Activated CD4-positive, alpha-beta T cell treated with anti-CD3 and anti-CD28 coated beads for 4 hours (primary cell): ENCODE measurements at regions not wholly inside any gene's neighbourhood (a gene's known extent, or its start where the extent isn't known, plus 50 kb on each side); places are given as distances from the start of the nearest gene placed in this dataset.
"Not testable (repeated sequence)": the region's sequence is repeated elsewhere in the genome, so short reads cannot be mapped to it uniquely, and the experiment has no call there.

ENCODE experiments used
- DNase-seq, 2 donors: peaks; one replicate each; pipeline ENCODE4 v3.0.0-alpha.2; 2020

DNA sequence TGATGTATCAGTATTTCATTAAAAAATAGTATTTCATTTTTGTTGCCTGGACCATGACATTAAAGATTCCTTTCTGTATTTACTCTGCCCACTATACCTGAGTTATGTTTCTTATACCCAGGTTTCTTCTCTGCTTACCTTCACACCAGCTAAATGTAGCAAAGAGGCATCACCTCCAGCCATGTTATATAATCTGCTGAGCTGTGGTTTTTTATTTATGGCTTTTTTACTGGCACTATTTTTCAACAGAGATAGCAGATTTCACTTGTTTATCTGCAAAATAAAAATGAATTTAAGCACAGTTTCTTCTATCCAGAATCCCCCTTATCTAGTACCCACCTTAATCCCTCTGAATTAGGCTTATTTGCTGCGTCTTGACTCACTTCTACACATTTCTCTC is 979.0 kb upstream of the MAN1A1 start:
- DNase-seq: no peak

DNA sequence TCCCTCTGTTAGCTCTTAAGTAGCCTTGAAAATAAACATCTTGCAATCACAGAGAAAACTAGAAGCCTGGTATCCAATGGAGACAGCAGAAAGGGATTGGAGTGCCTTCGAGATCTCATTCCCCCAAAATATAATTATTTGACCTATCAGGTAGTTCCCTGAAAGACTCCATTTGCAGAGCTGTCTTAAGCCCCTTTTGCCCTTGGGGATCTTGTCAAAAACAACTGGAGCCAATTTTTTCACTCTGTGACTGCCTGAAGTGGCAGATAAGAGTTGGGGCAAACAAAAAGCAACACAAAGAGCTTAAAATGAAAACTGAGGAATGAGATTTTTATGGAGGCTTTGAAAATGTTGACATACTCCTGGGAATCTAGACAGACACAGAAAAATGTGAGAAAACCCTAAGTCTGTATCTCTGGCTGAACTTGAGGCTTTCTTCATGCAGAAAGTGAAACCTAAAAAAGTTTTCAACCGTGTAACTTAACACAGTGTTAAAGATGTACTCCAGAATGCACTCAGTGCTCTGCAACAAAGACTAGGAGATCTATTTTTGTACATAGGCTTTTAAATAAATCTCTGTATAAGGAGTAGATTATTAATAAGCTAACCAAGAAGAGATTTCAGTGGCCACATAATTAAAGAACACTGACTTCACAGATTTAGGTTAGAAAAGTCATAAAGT is 971.1 kb upstream of the MAN1A1 start:
- no peak for DNase-seq

DNA sequence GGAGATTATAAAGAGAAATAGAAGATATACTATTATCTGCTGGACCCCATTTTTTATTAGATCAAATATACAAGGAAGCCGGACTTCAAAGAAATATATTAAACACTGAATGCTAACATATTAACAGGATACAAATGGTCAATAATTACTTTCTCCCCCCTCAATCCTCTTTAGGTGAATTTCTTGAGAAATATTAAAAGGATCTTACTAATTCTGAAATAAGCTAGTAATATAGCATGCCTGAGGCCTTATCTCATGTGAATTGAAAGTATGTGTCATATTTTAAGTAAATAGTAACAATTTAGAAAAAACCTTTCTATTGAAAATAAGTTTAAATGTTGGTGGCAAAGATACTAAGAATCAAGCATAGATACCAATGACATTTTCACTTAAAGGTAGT is 954.7 kb upstream of the MAN1A1 start:
- no peak for DNase-seq

DNA sequence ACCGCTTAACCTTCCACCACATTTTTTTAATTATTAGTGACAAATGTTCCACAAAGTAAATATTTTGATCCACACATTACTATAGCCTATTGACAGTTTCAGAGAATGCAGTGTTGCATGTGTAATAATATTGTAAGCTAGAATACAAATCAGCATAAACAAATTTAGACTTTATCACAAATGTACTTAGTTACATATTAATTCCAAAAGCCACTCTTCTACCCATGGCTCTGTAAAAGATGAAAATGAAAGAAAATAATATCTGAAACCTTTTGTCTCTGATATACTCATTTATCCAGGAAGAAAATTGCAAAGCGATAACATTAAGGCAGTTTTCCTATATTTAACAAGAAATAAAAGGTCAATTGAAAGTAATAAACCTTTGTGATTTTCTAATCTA is 954.0 kb upstream of the MAN1A1 start:
- DNase-seq: no peak

DNA sequence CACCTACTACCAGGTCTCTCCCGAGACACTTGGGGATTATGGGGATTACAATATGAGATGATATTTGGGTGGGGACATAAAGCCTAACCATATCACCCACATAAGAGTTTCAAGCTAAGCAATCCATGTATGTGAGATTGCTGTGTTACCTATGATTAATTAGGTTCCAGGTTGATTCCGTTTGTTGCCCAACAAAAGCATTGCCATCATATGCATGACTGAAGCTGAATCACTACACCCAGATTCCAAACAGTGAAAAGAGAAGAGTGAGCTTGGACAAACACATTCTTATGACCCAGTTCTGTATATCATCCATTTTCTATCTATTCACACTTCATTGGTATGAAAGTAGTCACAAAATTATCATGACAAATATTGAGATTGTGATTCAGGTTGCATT is 952.5 kb upstream of the MAN1A1 start:
- no peak for DNase-seq

DNA sequence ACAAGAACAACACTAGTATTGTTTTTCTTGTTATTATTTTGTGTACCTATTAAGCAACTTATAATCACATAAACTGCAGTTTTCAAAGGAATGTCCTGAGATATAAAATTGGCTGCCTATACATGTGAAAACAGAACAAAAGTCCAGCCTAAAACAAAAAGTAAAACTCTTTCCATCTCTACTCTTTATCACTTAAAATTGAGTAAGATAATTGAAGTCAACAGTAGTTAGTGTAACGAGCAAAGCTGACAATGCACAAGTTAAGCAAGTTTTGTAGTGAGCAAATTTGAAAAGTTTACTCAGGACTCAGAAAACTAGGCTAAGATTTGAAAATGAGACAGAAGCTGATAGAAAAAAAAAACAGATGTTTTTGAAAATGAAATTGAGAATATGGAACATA is 941.4 kb upstream of the MAN1A1 start:
- no peak for DNase-seq

DNA sequence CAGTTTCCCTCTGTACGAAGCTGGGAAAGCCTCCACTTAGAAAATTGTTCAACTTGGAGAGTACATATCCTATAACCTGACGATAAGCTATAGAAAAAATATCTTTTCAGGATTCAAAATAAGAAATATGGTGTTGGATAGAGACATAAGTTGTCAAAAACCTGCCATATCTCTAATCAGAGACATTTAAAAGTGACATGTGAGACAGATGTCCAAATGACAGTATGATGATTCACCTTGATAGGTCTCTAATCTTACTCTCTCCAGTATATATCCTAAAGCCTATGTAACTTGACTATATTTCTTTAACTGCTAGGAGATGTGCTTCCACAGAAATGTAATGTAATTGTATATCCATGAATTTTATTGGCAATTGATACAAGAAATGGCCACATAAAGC is 932.4 kb upstream of the MAN1A1 start:
- no peak for DNase-seq

DNA sequence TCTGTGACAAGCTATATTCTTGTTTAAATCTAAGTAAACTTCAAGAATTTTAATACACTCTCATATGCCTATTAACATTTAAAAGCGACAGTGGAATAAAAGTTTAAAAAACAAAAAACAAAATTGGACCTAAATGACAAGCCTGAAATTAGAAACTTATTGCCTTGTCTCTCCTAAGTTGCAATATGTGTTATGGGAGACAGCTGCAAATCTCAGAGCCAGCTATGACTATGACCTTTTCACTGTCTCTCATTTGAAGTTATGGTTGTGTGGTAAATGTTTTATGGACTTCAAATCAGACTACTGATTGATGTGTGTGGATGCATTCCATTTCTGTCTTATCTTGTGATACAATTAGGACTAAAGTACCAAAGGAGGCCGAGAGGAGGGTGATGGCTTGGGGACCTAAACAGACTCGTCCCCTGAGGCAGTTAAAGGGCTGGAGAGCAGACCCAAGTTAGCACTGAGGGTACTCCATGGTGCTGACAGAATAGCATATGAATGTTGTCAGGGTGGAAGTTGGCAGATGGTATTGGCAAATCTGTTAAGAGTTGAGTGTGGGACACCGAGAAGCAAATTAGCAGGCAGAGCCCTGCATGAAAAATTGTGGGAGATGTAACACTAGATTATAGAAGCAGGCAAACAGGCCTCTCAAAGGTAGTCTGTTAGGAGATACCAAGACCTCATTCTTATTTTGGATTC is 930.1 kb upstream of the MAN1A1 start:
- DNase-seq: no peak

DNA sequence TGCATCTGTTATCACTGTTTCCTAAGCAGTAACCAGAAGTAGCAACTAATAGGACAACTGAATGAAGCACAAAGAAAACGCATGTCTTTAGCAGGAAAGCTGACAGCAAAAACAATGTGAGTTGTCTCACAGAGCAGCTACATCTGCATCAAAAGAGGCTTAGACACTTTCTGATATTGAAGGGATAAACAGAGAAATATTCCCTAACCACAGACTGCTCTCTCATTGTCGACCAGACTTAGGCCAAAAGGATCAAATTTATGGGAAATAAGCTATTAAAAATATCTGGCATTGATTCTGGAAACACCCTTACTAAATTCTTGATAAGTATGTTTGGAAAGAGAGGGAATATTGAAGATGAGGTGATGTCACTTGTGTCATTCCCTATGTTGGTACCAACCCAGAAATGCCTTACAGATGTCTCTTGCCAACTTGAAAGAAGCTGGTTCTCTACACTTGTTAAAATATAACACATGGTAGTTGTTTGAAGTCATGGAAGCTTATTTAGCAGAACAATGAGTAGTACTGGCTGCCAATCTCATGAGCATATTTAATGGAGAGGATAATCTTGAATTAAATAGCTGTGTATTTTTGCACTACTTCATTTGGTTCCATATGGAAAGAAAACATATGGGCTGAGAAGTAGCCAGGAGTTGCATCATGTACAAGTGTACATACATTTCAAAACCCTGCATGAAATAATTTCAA is 929.3 kb upstream of the MAN1A1 start:
- no peak for DNase-seq

DNA sequence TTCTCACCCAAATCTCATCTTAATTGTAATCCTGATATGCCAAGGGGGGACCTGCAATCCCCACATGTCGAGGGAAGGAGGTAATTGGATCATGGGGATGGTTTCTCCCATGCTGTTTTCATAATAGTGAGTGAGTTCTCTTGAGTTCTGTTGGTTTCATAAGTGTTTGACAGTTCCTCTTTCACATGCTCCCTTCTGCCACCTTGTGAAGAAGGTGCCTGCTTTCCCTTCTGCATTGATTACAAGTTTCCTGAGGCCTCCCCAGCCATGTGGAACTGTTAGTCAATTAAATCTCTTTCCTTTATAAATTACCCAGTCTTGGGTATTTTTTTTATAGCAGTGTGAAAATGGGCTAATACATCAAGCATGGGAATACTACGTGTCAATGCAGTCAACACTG is 925.0 kb upstream of the MAN1A1 start:
- DNase-seq: no peak

DNA sequence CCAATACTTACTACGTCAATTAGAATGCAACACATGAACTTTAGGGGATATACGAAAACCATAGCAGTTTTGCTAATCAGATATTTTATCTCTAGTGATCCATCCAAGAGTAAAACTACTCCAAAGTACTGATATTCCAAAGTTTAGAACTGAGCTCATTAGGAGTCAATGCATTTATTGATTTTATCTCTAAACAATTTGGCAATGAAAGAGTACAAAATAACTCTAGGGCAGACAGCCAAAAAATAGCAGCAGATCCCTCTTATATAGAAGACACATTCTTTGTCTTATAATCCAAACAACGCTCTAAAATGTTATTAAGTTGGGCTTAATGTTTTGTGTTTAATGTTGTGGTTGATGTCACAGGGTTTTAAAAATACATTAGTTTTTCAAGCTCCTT is 923.9 kb upstream of the MAN1A1 start:
- no peak for DNase-seq

DNA sequence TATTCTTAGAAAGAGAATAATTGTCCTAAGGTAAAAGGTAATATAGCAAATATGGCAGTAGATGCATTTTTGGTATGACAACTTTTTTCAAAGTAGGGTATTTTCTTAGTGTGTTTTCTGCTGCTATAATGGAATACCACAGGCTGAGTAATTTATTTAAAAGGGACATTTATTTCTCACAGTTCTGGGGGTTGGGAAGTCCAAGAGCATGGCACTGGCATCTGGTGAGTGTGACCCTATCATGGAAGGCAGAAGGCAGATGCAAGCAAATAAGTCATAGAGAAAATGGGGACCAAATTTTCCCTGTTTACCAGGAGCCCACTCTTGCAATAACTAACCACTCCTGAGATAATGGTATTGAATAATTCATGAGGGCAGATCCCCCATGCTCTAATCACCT is 922.5 kb upstream of the MAN1A1 start:
- DNase-seq: no peak

DNA sequence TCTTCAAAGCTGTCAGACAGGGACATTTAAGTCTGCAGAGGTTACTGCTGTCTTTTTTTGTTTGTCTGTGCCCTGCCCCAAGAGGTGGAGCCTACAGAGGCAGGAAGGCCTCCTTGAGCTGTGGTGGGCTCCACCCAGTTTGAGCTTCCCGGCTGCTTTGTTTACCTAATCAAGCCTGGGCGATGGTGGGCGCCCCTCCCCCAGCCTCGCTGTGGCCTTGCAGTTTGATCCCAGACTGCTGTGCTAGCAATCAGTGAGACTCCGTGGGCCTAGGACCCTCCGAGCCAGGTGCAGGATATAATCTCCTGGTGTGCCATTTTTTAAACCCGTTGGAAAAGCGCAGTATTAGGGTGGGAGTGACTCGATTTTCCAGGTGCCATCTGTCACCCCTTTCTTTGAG is 918.7 kb upstream of the MAN1A1 start:
- DNase-seq: not testable (repeated sequence)

DNA sequence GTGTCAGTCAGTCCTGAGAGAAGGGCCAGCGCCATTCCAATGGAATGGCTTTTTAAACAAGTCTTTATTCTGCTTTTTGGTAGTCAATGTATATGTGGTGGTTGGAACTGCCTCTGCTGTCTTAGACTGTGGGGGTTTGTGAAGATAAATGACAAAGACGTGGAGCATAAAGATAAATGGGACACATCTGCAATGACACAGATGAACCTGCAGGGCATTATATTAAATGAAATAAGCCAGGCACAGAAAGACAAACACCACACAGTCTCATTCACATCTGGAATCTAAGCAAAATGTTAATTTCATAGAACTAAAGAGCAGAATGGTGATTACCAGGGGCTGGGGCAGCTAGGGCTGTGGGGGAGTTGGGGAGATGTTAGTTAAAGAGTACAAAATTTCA is 912.8 kb upstream of the MAN1A1 start:
- DNase-seq: no peak

DNA sequence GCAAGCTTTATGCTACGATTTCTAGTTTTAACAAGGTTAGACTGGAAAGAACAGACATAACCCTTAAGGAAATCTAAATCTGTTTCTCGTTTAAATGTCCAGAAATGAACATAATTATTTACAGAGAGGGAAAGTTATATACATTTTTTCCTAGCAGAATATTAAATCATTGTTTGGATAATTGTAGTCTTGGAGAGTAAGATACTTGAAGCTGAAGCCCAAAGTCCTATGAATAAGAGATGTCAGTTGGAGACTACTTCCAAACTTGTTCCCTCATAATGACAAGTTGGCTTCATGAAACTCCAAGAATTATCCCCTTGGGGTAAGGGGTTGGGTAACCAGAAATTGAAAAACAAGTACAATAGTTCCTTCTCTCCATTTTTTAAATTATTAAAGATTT is 911.1 kb upstream of the MAN1A1 start:
- DNase-seq: no peak

DNA sequence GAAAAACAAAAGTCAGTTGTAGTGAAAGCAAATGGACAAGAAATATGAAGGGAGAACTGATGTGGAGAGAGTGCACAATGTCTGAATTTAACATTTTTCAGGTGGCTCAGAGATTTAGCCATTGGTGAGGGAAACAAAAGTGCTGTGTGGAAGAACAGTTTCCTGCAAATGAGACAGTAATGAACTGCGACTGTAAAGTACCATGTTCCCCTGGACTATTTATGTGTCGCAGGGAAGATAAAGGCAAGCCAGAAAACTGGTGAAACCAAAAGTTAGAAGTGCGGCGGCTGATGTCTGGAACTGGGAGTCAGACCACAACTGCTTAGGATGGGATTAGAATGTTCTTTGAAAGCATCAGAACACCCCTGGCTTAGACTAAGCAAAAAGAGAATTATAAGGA is 905.1 kb upstream of the MAN1A1 start:
- no peak for DNase-seq

DNA sequence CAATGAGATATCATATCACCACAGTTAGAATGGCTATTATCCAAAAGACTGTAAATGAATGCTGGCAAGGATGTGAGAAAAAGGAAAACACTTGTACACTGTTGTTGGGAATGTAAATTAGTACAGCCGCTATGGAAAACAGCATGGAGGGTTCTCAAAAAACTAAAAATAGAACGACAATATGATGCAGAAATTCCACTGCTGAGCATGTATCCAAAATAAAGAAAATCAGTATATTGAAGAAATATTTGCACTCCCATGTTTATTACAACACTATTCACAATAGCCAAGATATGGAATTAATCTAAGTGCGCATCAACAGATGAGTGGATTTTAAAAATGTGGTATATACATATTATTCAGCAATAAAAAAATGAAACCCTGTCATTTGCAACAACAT is 898.9 kb upstream of the MAN1A1 start:
- no peak for DNase-seq

DNA sequence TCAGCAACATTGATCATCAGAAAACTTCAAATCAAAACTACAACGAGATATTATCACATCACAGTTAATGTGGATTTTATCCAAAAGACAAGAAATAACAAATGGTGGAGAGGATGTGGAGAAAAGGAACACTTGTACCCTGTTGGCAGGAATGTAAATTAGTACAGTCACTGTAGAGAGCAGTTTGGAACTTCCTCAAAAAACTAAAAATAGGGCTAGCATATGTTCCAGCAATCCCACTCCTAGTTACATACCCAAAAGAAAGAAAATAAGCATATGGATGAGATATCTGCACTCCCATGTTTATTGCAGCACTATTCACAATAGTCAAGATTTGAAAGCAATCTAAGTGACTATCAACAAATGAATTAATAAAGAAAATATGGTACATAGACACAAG is 887.7 kb upstream of the MAN1A1 start:
- DNase-seq: no peak

DNA sequence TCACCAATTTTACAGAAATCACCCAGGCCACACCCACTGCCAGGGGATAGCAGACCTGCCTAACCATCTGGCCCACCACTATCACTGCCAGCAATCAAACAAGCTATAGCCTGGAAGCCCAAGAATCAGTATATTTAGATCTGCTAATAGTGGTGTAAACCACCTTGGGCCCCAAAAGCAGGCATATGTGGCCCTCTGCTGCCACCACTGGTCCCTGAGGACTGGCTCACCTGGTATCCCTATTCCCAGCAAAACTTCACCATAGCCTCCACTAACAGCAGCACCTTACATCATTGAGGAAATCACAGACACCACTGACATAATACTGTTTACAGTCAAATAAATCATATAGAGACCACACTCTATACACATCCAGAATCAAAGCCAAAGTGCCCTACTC is 880.4 kb upstream of the MAN1A1 start:
- no peak for DNase-seq

DNA sequence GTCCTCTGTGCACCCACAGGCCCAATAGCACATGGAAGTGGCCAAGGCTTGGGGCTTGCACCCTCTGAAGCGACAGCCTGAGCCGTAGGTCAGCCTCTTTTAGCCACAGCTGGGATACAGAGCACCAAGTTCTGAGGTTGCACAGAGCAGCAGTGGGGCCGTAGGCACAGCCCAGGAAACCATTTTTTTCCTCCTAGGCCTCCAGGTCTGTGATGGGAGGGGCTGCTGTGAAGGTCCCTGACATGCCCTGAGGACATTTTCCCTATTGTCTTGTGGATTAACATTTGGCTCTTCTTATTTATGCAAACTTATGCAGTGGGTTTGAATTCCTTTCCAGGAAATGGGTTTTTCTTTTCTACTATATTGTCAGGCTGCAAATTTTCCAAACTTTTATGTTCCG is 878.7 kb upstream of the MAN1A1 start:
- DNase-seq: no peak

DNA sequence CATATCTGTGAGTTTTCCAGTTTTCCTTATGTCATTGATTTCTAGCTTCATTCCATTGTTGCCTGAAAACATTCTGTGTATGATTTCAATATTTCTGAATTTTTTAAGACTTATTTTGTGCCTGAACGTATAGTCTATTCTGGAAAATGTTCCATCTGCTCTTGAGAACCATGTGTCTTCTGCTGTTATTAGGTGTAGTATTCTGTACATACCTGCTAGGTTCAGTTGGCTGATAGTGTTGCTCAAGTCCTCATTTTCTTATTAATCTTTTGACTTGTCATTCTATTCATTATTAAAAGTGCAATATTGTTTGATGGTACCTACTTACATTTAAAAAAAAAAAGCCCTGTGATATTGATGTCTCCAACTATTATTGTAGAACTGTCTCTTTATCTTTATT is 869.8 kb upstream of the MAN1A1 start:
- no peak for DNase-seq

DNA sequence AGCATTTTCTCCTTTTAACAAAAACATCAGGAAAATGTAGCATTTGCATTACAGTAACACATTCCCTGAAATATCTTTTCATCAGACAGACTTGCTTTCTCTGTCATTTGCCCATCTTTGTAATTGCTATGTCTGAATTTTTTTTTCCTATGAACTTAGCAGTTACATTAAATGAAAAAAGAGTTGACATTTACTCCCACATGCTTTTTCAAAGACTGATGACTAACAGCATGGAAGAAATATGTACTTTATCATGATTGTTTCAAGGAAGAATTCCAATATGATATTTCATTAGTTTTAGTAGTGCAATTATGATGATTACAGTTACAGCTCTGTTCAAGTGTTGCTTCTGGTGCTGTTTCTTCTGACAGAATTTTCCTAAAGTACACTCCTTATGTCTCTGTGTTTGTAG is 864.5 kb upstream of the MAN1A1 start:
- DNase-seq: no peak

DNA sequence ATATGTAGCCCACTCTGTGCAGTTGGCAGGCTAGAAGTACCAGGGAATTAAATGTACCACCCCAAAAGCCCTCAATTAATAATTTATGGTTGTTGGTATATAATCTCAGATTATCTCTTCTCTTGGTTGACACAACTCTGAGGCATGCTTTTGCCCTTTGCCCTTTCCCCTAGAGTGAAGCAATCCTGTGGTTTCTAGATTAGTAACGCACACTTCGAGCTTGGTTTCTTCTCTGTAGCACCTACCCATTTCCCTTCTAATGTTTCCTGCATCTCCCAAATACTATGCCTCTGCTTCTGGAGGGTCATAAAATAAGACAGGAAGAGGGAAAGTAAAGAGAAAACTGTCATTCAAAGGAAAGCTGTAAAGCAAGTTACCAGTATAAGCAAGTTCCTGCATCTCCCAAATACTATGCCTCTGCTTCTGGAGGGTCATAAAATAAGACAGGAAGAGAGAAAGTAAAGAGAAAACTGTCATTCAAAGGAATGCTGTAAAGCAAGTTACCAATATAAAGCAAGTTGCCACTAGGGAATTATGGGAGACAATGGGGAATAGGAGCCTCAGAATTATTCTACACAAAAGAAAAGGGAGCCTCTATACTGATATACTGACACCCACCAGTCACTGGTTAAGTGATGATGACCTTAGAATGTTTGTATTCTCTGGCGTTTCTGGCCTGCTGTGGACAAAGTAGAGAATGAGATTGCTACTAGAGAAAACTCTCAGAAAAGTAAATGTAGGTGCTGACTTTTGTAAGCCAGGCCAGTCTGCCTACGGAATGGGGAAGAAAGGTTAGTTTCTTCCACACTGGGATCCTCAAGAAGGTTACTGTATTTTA is 862.6 kb upstream of the MAN1A1 start:
- no peak for DNase-seq

DNA sequence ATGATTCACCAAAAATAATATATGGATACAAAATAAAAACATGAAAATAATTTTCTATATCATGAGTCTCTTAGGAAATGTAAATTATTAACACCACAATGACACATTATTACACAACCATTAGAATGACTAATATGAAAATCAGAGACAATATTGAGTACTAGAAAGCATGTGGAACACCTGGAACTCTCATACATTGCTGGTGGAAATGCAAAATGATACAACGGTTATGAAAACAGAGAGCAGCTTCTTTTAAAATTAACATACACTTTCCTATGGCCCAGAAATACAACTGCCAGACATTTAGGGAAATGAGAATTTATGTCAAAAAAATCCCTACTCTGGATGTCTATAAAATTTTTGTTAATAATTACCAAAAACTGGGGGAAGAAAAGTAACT is 853.3 kb upstream of the MAN1A1 start:
- DNase-seq: no peak
